Ascending aorta (tissue), 2 donors: ENCODE measurements at regions not wholly inside any gene's neighbourhood (a gene's known extent, or its start where the extent isn't known, plus 50 kb on each side); places are given as distances from the start of the nearest gene placed in this dataset.

ENCODE experiments used
- DNase-seq, 2 donors: peaks; one replicate each; pipeline ENCODE4 v3.0.0-alpha.2; 2019; ENCODE audit warnings: low spot score in 2 of 2
- H3K27ac ChIP-seq, 2 donors: fragments of 200-600 bp; sonication (generic); one replicate each; pipeline ENCODE4 v1.5.1; 2016 to 2017; ENCODE audit warnings: mild to moderate bottlenecking in 1 of 2
- H3K27me3 ChIP-seq: fragments of 200-600 bp; sonication (generic); one replicate; pipeline ENCODE4 v1.5.1; 2017
- H3K36me3 ChIP-seq, 2 donors: fragments of 200-600 bp; sonication (generic); one replicate each; pipeline ENCODE4 v1.5.1; 2016
- H3K4me1 ChIP-seq, 2 donors: fragments of 200-600 bp; sonication (generic); one replicate each; pipeline ENCODE4 v1.5.1; 2016 to 2017; ENCODE audit warnings: mild to moderate bottlenecking in 1 of 2
- H3K4me3 ChIP-seq, 2 donors: fragments of 200-600 bp; sonication (generic); one replicate each; pipeline ENCODE4 v1.5.1; 2016 to 2017; ENCODE audit warnings: mild to moderate bottlenecking in 1 of 2
- H3K9me3 ChIP-seq, 2 donors: fragments of 200-600 bp; sonication (generic); one replicate each; pipeline ENCODE4 v1.5.1; 2016
- intact Hi-C: fragments of 100-400 bp; cut with DNase I; formaldehyde crosslinking; loops from one replicate; pipeline ENCODE4 v1.15.1; 2023
- TF ChIP-seq, protein P1 (sequence below), 3 experiments: fragments of 200-600 bp in 2 of 3; fragments of 450-650 bp in 1 of 3; sonication (generic) in 2 of 3; IDR thresholded peaks; one replicate each; pipeline ENCODE4 v1.5.1; 2016 to 2019; ENCODE audit warnings: antibody characterized with exemption in 3 of 3, mild to moderate bottlenecking in 1 of 3, moderate library complexity in 1 of 3

GRCh38 chr16:55154262-55154661, 169.7 kb upstream of the IRX6 start:
- Histone ChIP-seq H3K36me3 (no peaks in the 10 kb centered on the region), H3K27me3 (no peaks in the 10 kb centered on the region), H3K9me3 (no peaks in the 10 kb centered on the region), H3K4me3 (no peak overlapping the region), H3K27ac (no peak overlapping the region), H3K4me1 (no peaks in the 10 kb centered on the region)
- DNase-seq: no peak
- intact Hi-C loops: no loop called here
- TF ChIP-seq, protein P1, sequence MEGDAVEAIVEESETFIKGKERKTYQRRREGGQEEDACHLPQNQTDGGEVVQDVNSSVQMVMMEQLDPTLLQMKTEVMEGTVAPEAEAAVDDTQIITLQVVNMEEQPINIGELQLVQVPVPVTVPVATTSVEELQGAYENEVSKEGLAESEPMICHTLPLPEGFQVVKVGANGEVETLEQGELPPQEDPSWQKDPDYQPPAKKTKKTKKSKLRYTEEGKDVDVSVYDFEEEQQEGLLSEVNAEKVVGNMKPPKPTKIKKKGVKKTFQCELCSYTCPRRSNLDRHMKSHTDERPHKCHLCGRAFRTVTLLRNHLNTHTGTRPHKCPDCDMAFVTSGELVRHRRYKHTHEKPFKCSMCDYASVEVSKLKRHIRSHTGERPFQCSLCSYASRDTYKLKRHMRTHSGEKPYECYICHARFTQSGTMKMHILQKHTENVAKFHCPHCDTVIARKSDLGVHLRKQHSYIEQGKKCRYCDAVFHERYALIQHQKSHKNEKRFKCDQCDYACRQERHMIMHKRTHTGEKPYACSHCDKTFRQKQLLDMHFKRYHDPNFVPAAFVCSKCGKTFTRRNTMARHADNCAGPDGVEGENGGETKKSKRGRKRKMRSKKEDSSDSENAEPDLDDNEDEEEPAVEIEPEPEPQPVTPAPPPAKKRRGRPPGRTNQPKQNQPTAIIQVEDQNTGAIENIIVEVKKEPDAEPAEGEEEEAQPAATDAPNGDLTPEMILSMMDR (IDR thresholded peaks at IDR 0.05): no peak

DNA sequence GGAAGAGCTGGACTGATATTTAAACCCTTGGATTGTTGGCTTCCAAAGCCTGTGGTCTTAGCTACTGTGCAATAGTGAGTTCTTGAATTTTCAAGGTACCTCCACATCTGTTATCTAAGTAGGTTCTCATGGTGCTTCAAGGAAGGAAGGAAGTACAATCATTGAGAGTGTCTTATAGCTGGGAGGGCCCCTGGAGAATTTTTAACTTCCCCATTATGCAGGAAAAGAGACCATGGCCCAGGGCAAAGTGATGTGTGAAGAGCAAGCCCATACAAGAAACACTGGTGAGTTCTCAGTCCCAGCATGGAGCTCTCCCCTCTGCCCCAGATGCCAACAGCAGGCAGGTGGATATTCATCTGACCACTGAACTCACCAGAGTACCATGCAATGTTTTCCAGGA, 169.0 kb upstream of the IRX6 start:
- Histone ChIP-seq H3K9me3 (no peaks in the 10 kb centered on the region), H3K36me3 (no peaks in the 10 kb centered on the region), H3K27ac (no peak overlapping the region), H3K27me3 (no peaks in the 10 kb centered on the region), H3K4me3 (no peak overlapping the region), H3K4me1 (no peaks in the 10 kb centered on the region)
- intact Hi-C loops: no loop called here
- TF ChIP-seq, protein P1 (IDR thresholded peaks at IDR 0.05): no peak
- no peak for DNase-seq

DNA sequence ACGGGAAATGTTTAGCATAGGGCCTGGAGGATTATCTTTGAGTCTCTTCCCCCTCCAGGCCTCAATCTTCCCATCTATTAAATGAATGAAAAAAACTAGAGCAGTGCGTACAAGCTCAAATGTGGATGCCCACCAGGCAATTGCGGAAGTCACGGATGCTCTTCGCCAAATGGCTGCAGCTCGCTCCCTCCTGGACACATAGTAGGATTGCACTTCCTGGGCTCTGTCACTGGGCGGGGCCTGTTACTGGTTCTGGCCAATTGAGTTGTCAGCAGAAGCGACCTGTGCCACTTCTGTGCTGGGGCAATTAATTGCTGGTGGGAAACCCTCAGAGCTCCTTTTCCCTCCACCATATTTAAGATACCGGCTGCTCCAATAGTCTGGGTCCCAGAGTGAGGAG, 168.2 kb upstream of the IRX6 start:
- DNase-seq: no peak
- intact Hi-C loops: no loop called here
- Histone ChIP-seq H3K27me3 (no peaks in the 10 kb centered on the region), H3K4me1 (no peaks in the 10 kb centered on the region), H3K36me3 (no peaks in the 10 kb centered on the region), H3K4me3 (no peak overlapping the region), H3K9me3 (no peaks in the 10 kb centered on the region), H3K27ac (no peak overlapping the region)
- TF ChIP-seq, protein P1 (IDR thresholded peaks at IDR 0.05): no peak

- H3K27me3 ChIP-seq: no peaks in the 10 kb centered on the region
- H3K4me3 ChIP-seq: no peak overlapping the region
- no peaks in the 10 kb centered on the region for H3K9me3 ChIP-seq
- intact Hi-C loops: no loop called here
- TF ChIP-seq, protein P1 (IDR thresholded peaks at IDR 0.05): no peak
- no peak overlapping the region for H3K27ac ChIP-seq
- DNase-seq: no peak
- H3K4me1 ChIP-seq: no peaks in the 10 kb centered on the region
- H3K36me3 ChIP-seq: no peaks in the 10 kb centered on the region
These were observed 154.2 kb upstream of the IRX6 start for GRCh38 chr16:55169780-55170179.

DNA sequence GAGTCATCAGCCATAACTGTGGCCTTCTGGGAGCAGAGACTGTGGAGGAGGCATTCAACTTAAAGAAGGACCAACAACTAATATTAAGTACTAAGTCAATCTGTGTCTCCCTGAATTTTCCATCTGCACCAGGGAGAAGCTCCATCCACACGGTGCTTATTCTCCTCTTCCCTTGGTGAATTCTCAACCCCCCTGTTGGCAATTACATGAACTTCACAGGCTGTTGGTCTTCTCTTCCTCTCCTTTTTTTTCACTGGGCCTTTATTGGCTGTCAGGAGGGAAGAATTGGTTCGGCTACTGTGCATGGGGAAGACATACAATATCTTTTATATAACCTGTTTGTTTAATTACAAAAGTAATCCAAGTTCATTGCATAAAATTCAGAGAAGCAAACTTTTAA, 152.8 kb upstream of the IRX6 start:
- Histone ChIP-seq H3K4me1 (no peaks in the 10 kb centered on the region), H3K27me3 (no peaks in the 10 kb centered on the region), H3K27ac (no peak overlapping the region), H3K9me3 (no peaks in the 10 kb centered on the region), H3K4me3 (no peak overlapping the region), H3K36me3 (no peaks in the 10 kb centered on the region)
- DNase-seq: no peak
- TF ChIP-seq, protein P1 (IDR thresholded peaks at IDR 0.05): no peak
- intact Hi-C loops: no loop called here

GRCh38 chr16:55175389-55175788, 148.6 kb upstream of the IRX6 start:
- TF ChIP-seq, protein P1 (IDR thresholded peaks at IDR 0.05): no peak
- no peaks in the 10 kb centered on the region for H3K36me3 ChIP-seq
- intact Hi-C loops: no loop called here
- H3K27ac ChIP-seq: no peak overlapping the region
- no peaks in the 10 kb centered on the region for H3K27me3 ChIP-seq
- DNase-seq: no peak
- no peaks in the 10 kb centered on the region for H3K4me1 ChIP-seq
- H3K4me3 ChIP-seq: no peak overlapping the region
- no peaks in the 10 kb centered on the region for H3K9me3 ChIP-seq
